ENCODE measurements at regions not wholly inside any gene's neighbourhood (a gene's known extent, or its start where the extent isn't known, plus 50 kb on each side); places are given as distances from the start of the nearest gene placed in this dataset.

- TF ChIP-seq CTCF (IDR thresholded peaks at IDR 0.05; ENCODE audit: low read depth, low read length): no peak
- DNase-seq (ENCODE audit: low read depth in 2 of 2): no peak
Measured at GRCh38 chr9:109830545-109830944, 50.5 kb downstream of the PALM2AKAP2 start.

GRCh38 chr9:109831998-109832658 lies 52.1 kb downstream of the PALM2AKAP2 start:
- TF ChIP-seq CTCF (IDR thresholded peaks at IDR 0.05; ENCODE audit: low read depth, low read length): no peak
- peak in 1 of 2 donors; percentile 15 for DNase-seq (ENCODE audit: low read depth in 2 of 2)
- H3K4me3 ChIP-seq (replicated peaks in 1 of 2; ENCODE audit: low read depth in 2 of 2, low read length in 2 of 2): no peak overlapping the region

More at GRCh38 chr9:109830545-109830944, 50.5 kb downstream of the PALM2AKAP2 start:
- no peak overlapping the region for H3K4me3 ChIP-seq (replicated peaks in 1 of 2; ENCODE audit: low read depth in 2 of 2, low read length in 2 of 2)

GRCh38 chr9:109834855-109835254 lies 54.9 kb downstream of the PALM2AKAP2 start:
- no peak for TF ChIP-seq CTCF (IDR thresholded peaks at IDR 0.05; ENCODE audit: low read depth, low read length)
- no peak for DNase-seq (ENCODE audit: low read depth in 2 of 2)
- H3K4me3 ChIP-seq (replicated peaks in 1 of 2; ENCODE audit: low read depth in 2 of 2, low read length in 2 of 2): no peak overlapping the region

- DNase-seq (ENCODE audit: low read depth in 2 of 2): peak in 1 of 2 donors; percentile 17
- H3K4me3 ChIP-seq (replicated peaks in 1 of 2; ENCODE audit: low read depth in 2 of 2, low read length in 2 of 2): no peak overlapping the region
- TF ChIP-seq CTCF (IDR thresholded peaks at IDR 0.05; ENCODE audit: low read depth, low read length): no peak
Measured at GRCh38 chr9:109843641-109844040, 63.6 kb downstream of the PALM2AKAP2 start.

- DNase-seq (ENCODE audit: low read depth in 2 of 2): no peak
- TF ChIP-seq CTCF (IDR thresholded peaks at IDR 0.05; ENCODE audit: low read depth, low read length): no peak
- H3K4me3 ChIP-seq (replicated peaks in 1 of 2; ENCODE audit: low read depth in 2 of 2, low read length in 2 of 2): no peak overlapping the region
Measured at GRCh38 chr9:109845226-109845625, 65.2 kb downstream of the PALM2AKAP2 start.

- no peak overlapping the region for H3K4me3 ChIP-seq (replicated peaks in 1 of 2; ENCODE audit: low read depth in 2 of 2, low read length in 2 of 2)
- DNase-seq (ENCODE audit: low read depth in 2 of 2): no peak
- TF ChIP-seq CTCF (IDR thresholded peaks at IDR 0.05; ENCODE audit: low read depth, low read length): no peak
Measured at GRCh38 chr9:109846776-109847175, 66.8 kb downstream of the PALM2AKAP2 start.

- H3K4me3 ChIP-seq (replicated peaks in 1 of 2; ENCODE audit: low read depth in 2 of 2, low read length in 2 of 2): no peak overlapping the region
- peak in 1 of 2 donors; percentile 11 for DNase-seq (ENCODE audit: low read depth in 2 of 2)
- TF ChIP-seq CTCF (IDR thresholded peaks at IDR 0.05; ENCODE audit: low read depth, low read length): no peak
Measured at GRCh38 chr9:109852556-109852955, 72.6 kb downstream of the PALM2AKAP2 start.
